SK-N-MC (cell line): ENCODE measurements at regions not wholly inside any gene's neighbourhood (a gene's known extent, or its start where the extent isn't known, plus 50 kb on each side); places are given as distances from the start of the nearest gene placed in this dataset.

Experiments used
- EZH2 ChIP-seq: fragments of 200-600 bp; sonication (generic); IDR thresholded peaks from one replicate; pipeline ENCODE4 v1.6.1; 2017; ENCODE audit warnings: antibody characterized with exemption
- FOXP2 ChIP-seq: optimal IDR thresholded peaks from 2 replicates; pipeline ENCODE3; 2011; ENCODE audit warnings: mild to moderate bottlenecking, moderate library complexity; ENCODE audit not compliant: insufficient read depth; ENCODE audit errors: extremely low read length, control extremely low read depth
- POLR2AphosphoS5 ChIP-seq: IDR thresholded peaks from 2 replicates; pipeline ENCODE4 v1.6.1; 2012; ENCODE audit warnings: mild to moderate bottlenecking, low read depth, low read length, borderline replicate concordance

DNA sequence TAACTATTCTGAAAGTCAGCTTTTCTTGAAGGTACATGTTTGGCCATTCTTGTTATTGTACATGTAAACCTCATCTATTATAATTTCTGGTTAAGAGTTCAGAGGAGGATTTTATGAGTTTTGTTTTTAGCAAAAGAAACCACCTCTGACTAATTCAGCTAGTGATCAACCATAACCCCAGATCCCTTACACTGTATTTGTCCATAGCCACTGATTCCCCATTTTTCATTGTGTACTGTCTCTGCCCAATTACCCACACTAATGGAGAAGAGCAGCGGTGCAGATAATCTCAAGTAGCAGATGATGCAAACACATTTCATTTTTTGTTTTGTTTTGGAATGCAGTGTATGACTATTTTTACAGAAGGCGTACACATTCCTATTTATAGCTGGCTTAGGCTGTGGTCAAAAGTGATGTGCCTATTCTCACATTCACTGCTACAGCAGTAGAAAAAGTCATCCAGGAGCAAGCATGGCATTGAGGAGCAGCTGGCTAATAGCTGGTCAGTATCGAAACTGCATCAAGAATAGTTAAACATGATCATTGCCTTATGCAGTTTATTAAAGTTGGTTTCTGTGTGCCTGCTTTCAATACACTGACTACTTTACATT, 988.3 kb downstream of the DTWD2 start:
- TF ChIP-seq POLR2AphosphoS5, result no peak
- no peak for TF ChIP-seq EZH2
- no peak for TF ChIP-seq FOXP2
